ENCODE measurements at regions not wholly inside any gene's neighbourhood (a gene's known extent, or its start where the extent isn't known, plus 50 kb on each side); places are given as distances from the start of the nearest gene placed in this dataset.
A peak's percentile ranks its signal among the peaks of the same experiment; 100 is the strongest.

DNA sequence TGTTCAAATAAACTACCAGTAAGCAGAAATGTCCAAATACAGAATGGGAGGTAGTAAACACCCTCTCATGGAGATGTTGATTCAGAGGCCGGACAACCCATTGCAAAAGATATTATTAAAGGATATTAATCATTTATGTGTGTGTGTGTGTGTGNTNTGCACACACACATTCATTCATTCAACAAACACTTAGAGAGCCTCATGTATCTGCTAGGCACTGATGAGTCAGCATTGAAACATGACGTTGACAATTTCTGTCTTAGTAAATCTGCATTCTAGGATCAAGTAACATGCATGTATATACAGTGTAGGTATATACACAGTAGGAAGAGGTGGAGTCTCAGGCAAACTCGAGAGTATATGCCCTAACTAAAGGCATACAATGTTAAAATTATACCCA, 187.0 kb downstream of the ZNF365 start:
- no peak for DNase-seq
- WGBS, 4 donors: 67 to 76% (median 74%) methylated on average over 3 of the region's 3 CpGs
- H3K4me1 ChIP-seq: peaks cover 0 to 13% (median 2%) of the 10 kb centered on the region in 12 donors
- peak overlapping the region in 1 of 12 donors; percentile 30 for H3K27ac ChIP-seq
- no peak for ATAC-seq
- intact Hi-C loops (cut with DNase I): no loop called here
- no peak overlapping the region for H3K4me3 ChIP-seq
- no peaks in the 10 kb centered on the region for H3K36me3 ChIP-seq
- H3K9me3 ChIP-seq: no peaks in the 10 kb centered on the region
- TF ChIP-seq, protein P1, sequence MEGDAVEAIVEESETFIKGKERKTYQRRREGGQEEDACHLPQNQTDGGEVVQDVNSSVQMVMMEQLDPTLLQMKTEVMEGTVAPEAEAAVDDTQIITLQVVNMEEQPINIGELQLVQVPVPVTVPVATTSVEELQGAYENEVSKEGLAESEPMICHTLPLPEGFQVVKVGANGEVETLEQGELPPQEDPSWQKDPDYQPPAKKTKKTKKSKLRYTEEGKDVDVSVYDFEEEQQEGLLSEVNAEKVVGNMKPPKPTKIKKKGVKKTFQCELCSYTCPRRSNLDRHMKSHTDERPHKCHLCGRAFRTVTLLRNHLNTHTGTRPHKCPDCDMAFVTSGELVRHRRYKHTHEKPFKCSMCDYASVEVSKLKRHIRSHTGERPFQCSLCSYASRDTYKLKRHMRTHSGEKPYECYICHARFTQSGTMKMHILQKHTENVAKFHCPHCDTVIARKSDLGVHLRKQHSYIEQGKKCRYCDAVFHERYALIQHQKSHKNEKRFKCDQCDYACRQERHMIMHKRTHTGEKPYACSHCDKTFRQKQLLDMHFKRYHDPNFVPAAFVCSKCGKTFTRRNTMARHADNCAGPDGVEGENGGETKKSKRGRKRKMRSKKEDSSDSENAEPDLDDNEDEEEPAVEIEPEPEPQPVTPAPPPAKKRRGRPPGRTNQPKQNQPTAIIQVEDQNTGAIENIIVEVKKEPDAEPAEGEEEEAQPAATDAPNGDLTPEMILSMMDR (IDR thresholded peaks at IDR 0.05): no peak
- TF ChIP-seq POLR2A (IDR thresholded peaks at IDR 0.05): no peak
- H3K27me3 ChIP-seq: peaks cover 0 to 2% (median 0%) of the 10 kb centered on the region in 9 donors

DNA sequence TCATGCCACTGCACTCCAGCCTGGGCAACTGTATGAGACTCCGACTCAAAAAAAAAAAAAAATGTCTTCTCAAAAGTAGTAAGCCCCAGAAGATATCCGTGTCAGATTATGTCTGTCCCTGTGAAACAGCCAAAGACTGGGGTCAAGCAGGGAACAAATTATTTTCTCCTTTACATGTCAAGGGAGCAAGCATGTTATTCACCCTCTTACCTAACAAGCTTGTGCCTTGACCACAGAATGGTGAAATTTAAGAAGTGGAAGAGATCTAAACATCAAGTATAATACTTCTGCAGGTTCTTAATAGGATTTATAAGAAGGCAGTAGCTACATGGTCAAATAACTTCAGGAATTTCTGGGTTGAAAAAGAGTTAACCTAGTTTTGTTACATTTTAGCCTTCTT, 187.9 kb downstream of the ZNF365 start:
- Histone ChIP-seq H3K27ac (peak overlapping the region in 1 of 12 donors; percentile 75), H3K4me1 (peaks cover 0 to 13% (median 2%) of the 10 kb centered on the region in 12 donors), H3K36me3 (no peaks in the 10 kb centered on the region), H3K27me3 (peaks cover 0 to under 1% (median 0%) of the 10 kb centered on the region in 9 donors), H3K9me3 (no peaks in the 10 kb centered on the region), H3K4me3 (no peak overlapping the region)
- TF ChIP-seq, protein P1 (IDR thresholded peaks at IDR 0.05): no peak
- no peak for TF ChIP-seq POLR2A (IDR thresholded peaks at IDR 0.05)
- ATAC-seq (no peak), DNase-seq (no peak)
- WGBS, 4 donors: 87 to 89% (median 89%) methylated on average over 2 of the region's 2 CpGs
- intact Hi-C loops (cut with DNase I): no loop called here

DNA sequence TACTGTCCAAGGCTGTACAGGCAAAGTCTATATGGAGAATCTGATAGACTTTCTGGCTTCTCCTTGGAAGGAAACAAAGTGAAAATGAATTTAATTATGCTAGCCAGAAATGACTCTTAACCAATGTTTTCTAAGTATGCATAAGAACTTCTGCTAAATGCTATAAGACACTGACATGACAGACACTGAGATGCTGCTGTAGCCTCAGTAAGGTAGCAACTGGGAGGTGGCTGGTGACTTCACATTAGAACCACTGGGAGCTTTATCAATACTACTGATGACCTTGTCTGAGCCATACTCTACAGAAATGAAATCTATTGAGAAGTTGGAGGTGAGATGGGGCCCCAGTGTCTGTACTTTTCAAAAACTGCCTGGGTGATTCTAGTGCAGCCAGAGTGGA, 188.6 kb downstream of the ZNF365 start:
- H3K27me3 ChIP-seq: no peaks in the 10 kb centered on the region
- TF ChIP-seq POLR2A (IDR thresholded peaks at IDR 0.05): no peak
- TF ChIP-seq, protein P1 (IDR thresholded peaks at IDR 0.05): no peak
- H3K27ac ChIP-seq: peak overlapping the region in 5 of 12 donors; percentile 57 to 75 (median 71)
- no peak for DNase-seq
- intact Hi-C loops (cut with DNase I): no loop called here
- no peaks in the 10 kb centered on the region for H3K9me3 ChIP-seq
- no peaks in the 10 kb centered on the region for H3K36me3 ChIP-seq
- H3K4me3 ChIP-seq: no peak overlapping the region
- peaks cover 0 to 13% (median 2%) of the 10 kb centered on the region in 12 donors for H3K4me1 ChIP-seq
- ATAC-seq: no peak

DNA sequence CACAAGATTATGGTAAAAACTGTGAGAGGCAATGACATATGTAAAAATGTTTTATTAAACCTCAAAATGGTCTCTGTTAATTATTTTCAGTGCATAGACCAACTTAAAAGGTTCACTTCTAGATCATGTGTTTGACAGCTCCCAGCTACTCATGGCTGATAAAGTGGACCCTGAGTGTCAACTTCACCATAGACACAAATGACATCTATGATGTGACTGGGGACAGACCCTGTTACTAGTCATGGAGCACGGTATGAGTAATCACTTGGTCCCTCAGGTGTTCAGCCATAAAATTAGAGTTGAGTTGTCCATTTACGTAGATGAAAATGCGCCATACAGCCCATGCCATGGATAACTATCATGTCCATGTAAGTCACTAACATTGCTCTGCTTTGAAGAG, 199.8 kb downstream of the ZNF365 start:
- Histone ChIP-seq H3K27ac (no peak overlapping the region), H3K9me3 (no peaks in the 10 kb centered on the region), H3K27me3 (peaks cover 0 to 8% (median 0%) of the 10 kb centered on the region in 9 donors), H3K4me3 (no peak overlapping the region), H3K4me1 (no peaks in the 10 kb centered on the region), H3K36me3 (no peaks in the 10 kb centered on the region)
- ATAC-seq (no peak), DNase-seq (no peak)
- intact Hi-C loops (cut with DNase I): loop anchor here in 1 of 10 donors (10.0 kb wide), 1 partner anchor 129 kb away; no protein-coding TSS in a partner anchor
- WGBS, 4 donors: 86 to 93% (median 91%) methylated on average over 3 of the region's 3 CpGs
- TF ChIP-seq, protein P1 (IDR thresholded peaks at IDR 0.05): no peak
- TF ChIP-seq POLR2A (IDR thresholded peaks at IDR 0.05): no peak

Measured in heart left ventricle (tissue), 16 donors.